CD14-positive monocyte (primary cell): ENCODE measurements at regions not wholly inside any gene's neighbourhood (a gene's known extent, or its start where the extent isn't known, plus 50 kb on each side); places are given as distances from the start of the nearest gene placed in this dataset.

Source experiments
- DNase-seq, 3 donors: peaks; one replicate each; pipeline ENCODE4 v3.0.0-alpha.2; 2011 to 2022
- H2AFZ ChIP-seq: 2 replicates; pipeline ENCODE4 v1.6.0; 2012; ENCODE audit warnings: mild to moderate bottlenecking, low read depth, low read length, inconsistent platforms; ENCODE audit not compliant: insufficient read depth, poor library complexity, severe bottlenecking
- H3K27ac ChIP-seq, 2 donors: 1 replicate in 1 of 2; 2 replicates in 1 of 2; pipeline ENCODE4 v1.5.1; 2012 to 2013; ENCODE audit warnings: low read length in 2 of 2, control low read depth in 1 of 2, inconsistent platforms in 1 of 2, low read depth in 1 of 2, mild to moderate bottlenecking in 1 of 2
- H3K27me3 ChIP-seq, 2 donors: one replicate each; pipeline versions ENCODE4 v1.6.0 to v1.6.1; 2011 to 2013; ENCODE audit warnings: low read length in 2 of 2; ENCODE audit not compliant: control insufficient read depth in 2 of 2, insufficient read depth in 2 of 2
- H3K36me3 ChIP-seq, 2 donors: replicated peaks in 1 of 2; 1 replicate in 1 of 2; 2 replicates in 1 of 2; pipeline versions ENCODE4 v1.5.1 to v1.6.1; 2012 to 2013; ENCODE audit warnings: low read length in 2 of 2, control low read depth in 1 of 2, inconsistent platforms in 1 of 2, mild to moderate bottlenecking in 1 of 2; ENCODE audit not compliant: insufficient read depth in 2 of 2, control insufficient read depth in 1 of 2
- H3K4me1 ChIP-seq, 2 donors: 1 replicate in 1 of 2; 2 replicates in 1 of 2; pipeline versions ENCODE4 v1.5.1 to v1.6.1; 2012 to 2013; ENCODE audit warnings: low read length in 2 of 2, control low read depth in 1 of 2, inconsistent platforms in 1 of 2, mild to moderate bottlenecking in 1 of 2, moderate library complexity in 1 of 2; ENCODE audit not compliant: insufficient read depth in 2 of 2, control insufficient read depth in 1 of 2
- H3K4me2 ChIP-seq: replicated peaks from 2 replicates; pipeline ENCODE3; 2012; ENCODE audit warnings: low read length, moderate library complexity, mild to moderate bottlenecking; ENCODE audit not compliant: poor library complexity, severe bottlenecking; ENCODE audit errors: extremely low read depth
- H3K4me3 ChIP-seq, 3 experiments: fragments of 200-600 bp in 1 of 3; sonication (generic) in 1 of 3; replicated peaks in 1 of 3; 1 replicate in 2 of 3; 2 replicates in 1 of 3; pipeline ENCODE4 v1.5.1; 2011 to 2013; ENCODE audit warnings: low read length in 3 of 3, mild to moderate bottlenecking in 3 of 3, control low read depth in 2 of 3, low read depth in 2 of 3, inconsistent platforms in 1 of 3, moderate library complexity in 1 of 3
- H3K79me2 ChIP-seq: 2 replicates; pipeline ENCODE4 v1.6.0; 2012; ENCODE audit warnings: mild to moderate bottlenecking, control low read depth, inconsistent platforms, low read length, moderate library complexity; ENCODE audit not compliant: insufficient read depth
- H3K9ac ChIP-seq: 2 replicates; pipeline ENCODE4 v1.6.0; 2017; ENCODE audit warnings: low read length, mild to moderate bottlenecking; ENCODE audit not compliant: insufficient read depth, poor library complexity, severe bottlenecking
- H3K9me3 ChIP-seq, 2 donors: replicated peaks in 1 of 2; 1 replicate in 1 of 2; 2 replicates in 1 of 2; pipeline versions ENCODE4 v1.5.1 to v1.6.1; 2012 to 2013; ENCODE audit warnings: low read length in 2 of 2, control low read depth in 1 of 2; ENCODE audit not compliant: control insufficient read depth in 1 of 2, insufficient read depth in 1 of 2
- H4K20me1 ChIP-seq: 2 replicates; pipeline ENCODE4 v1.6.0; 2012; ENCODE audit warnings: mild to moderate bottlenecking, low read length, control low read depth, moderate library complexity; ENCODE audit not compliant: insufficient read depth
- H3K27ac Mint-ChIP-seq, 7 donors: one replicate each; pipeline ENCODE4 v1.8.0; 2020; ENCODE audit warnings: mild to moderate bottlenecking in 7 of 7, mixed read lengths in 7 of 7, moderate library complexity in 6 of 7, inconsistent platforms in 2 of 7
- H3K27me3 Mint-ChIP-seq, 3 donors: one replicate each; pipeline ENCODE4 v1.8.0; 2021 to 2022; ENCODE audit warnings: low read depth in 3 of 3, mild to moderate bottlenecking in 3 of 3, mixed read lengths in 3 of 3, moderate library complexity in 3 of 3, inconsistent platforms in 1 of 3
- H3K36me3 Mint-ChIP-seq, 2 donors: one replicate each; pipeline ENCODE4 v1.8.0; 2020; ENCODE audit warnings: mixed read lengths in 2 of 2, inconsistent platforms in 1 of 2, mild to moderate bottlenecking in 1 of 2
- H3K4me1 Mint-ChIP-seq: one replicate; pipeline ENCODE4 v1.8.0; 2020; ENCODE audit warnings: mild to moderate bottlenecking, mixed read lengths
- H3K4me3 Mint-ChIP-seq, 2 donors: one replicate each; pipeline ENCODE4 v1.8.0; 2020; ENCODE audit warnings: mild to moderate bottlenecking in 2 of 2, mixed read lengths in 2 of 2, moderate library complexity in 1 of 2
- H3K9me3 Mint-ChIP-seq, 7 donors: one replicate each; pipeline ENCODE4 v1.8.0; 2020 to 2022; ENCODE audit warnings: mixed read lengths in 7 of 7, mild to moderate bottlenecking in 6 of 7, moderate library complexity in 6 of 7, inconsistent platforms in 2 of 7
- WGBS: methylation state at CpG from one replicate; pipeline ENCODE4 v1.1.5; 2013; ENCODE audit warnings: missing lambda C conversion rate; ENCODE audit not compliant: insufficient coverage; 5-methylcytosine and 5-hydroxymethylcytosine counted together
- intact Hi-C, 2 donors: fragments of 100-400 bp; cut with micrococcal nuclease; formaldehyde crosslinking; loops; one replicate each; pipeline versions ENCODE4 v1.15.0 to v1.15.1; 2023
- TF ChIP-seq, protein P1 (sequence below): fragments of 200-600 bp; IDR thresholded peaks from one replicate; pipeline ENCODE4 v1.8.0; 2022; ENCODE audit warnings: antibody characterized with exemption, mild to moderate bottlenecking

DNA sequence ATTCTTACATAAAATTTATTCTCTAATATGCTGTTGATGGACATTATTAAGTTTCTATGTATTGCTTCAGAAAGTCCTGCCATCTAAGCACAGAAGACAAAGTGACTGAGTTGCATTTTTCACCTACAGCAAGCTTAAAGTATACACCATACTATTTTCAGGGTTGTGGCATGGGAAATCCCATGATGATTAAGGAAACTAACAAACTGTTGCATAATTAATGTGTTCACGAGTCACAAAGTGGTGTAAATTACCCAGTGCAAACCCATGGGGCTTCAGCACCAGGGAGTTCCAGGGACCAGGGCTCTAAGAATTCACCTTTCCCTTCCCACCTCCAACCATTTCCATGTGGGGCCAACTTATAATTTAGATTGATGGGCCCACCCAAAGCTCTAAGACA, 81.9 kb upstream of the NR5A2 start:
- no peak overlapping the region for H3K4me2 ChIP-seq
- no peaks in the 10 kb centered on the region for H3K27me3 Mint-ChIP-seq
- H3K4me1 Mint-ChIP-seq = peaks cover 13% of the 10 kb centered on the region

DNA sequence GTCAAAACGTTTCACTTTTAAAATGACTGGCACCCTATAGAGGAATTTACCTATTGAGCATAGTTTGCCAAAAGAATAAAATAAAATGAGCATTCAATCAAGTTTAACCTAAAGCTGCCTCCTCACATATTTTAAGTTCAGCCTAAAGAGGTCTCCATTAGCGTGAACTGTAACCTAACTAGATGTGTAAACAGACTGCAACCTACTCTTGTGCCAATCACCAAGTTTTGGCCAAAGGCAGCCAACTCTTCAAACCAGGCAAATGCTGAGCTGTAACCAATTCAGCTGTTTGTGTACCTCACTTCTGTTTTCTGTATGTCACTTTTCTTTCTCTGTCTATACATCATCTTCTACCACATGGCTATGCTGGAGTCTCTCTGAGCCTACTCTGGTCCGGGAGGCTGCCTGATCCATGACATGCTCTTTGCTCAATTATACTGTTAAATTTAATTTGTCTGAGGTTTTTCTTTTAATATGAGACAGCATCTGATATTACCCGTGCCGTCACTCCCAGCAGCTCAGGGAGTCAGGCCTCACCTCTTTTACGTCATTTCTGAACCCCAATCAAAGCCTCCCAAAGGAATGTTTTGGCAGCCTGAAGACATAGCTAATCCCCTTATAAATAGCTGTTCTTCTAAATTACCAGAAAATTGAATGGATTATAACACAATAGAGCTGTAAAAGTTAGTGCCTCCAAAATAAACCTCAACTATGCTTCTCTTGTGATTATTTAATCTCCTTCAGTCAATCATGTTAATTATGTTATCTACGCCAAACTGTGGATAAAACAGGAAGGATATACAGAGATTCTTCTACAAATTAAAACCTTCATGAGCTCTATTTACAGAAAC, 81.0 kb upstream of the NR5A2 start:
- DNase-seq = no peak
- Histone ChIP-seq H3K4me2 (no peak overlapping the region), H4K20me1 (no peaks in the 10 kb centered on the region), H3K79me2 (no peaks in the 10 kb centered on the region), H3K4me1 (peaks cover 0 to 10% of the 10 kb centered on the region in 2 donors), H3K27me3 (no peaks in the 10 kb centered on the region), H2AFZ (no peak overlapping the region), H3K9me3 (no peaks in the 10 kb centered on the region), H3K36me3 (no peaks in the 10 kb centered on the region), H3K9ac (no peak overlapping the region), H3K4me3 (no peak overlapping the region), H3K27ac (no peak overlapping the region)
- H3K9me3 Mint-ChIP-seq = peaks cover 0 to 2% (median 0%) of the 10 kb centered on the region in 7 donors
- intact Hi-C loops = no loop called here
- WGBS = 91% methylated on average over 1 of the region's 7 CpGs
- no peaks in the 10 kb centered on the region for H3K36me3 Mint-ChIP-seq
- peaks cover 13% of the 10 kb centered on the region for H3K4me1 Mint-ChIP-seq
- H3K27me3 Mint-ChIP-seq = peaks cover 0 to 5% (median 0%) of the 10 kb centered on the region in 3 donors
- no peak overlapping the region for H3K27ac Mint-ChIP-seq
- TF ChIP-seq, protein P1, sequence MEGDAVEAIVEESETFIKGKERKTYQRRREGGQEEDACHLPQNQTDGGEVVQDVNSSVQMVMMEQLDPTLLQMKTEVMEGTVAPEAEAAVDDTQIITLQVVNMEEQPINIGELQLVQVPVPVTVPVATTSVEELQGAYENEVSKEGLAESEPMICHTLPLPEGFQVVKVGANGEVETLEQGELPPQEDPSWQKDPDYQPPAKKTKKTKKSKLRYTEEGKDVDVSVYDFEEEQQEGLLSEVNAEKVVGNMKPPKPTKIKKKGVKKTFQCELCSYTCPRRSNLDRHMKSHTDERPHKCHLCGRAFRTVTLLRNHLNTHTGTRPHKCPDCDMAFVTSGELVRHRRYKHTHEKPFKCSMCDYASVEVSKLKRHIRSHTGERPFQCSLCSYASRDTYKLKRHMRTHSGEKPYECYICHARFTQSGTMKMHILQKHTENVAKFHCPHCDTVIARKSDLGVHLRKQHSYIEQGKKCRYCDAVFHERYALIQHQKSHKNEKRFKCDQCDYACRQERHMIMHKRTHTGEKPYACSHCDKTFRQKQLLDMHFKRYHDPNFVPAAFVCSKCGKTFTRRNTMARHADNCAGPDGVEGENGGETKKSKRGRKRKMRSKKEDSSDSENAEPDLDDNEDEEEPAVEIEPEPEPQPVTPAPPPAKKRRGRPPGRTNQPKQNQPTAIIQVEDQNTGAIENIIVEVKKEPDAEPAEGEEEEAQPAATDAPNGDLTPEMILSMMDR = no peak
- H3K4me3 Mint-ChIP-seq = no peak overlapping the region

More for the DNA sequence above, 81.9 kb upstream of the NR5A2 start:
- Histone ChIP-seq H3K27me3 (no peaks in the 10 kb centered on the region), H3K4me1 (peaks cover 0 to 10% of the 10 kb centered on the region in 2 donors), H3K4me3 (no peak overlapping the region), H3K9ac (no peak overlapping the region), H3K79me2 (no peaks in the 10 kb centered on the region), H3K27ac (no peak overlapping the region), H3K36me3 (no peaks in the 10 kb centered on the region), H4K20me1 (no peaks in the 10 kb centered on the region), H2AFZ (peak overlapping the region; percentile 22), H3K9me3 (no peaks in the 10 kb centered on the region)
- TF ChIP-seq, protein P1 = no peak
- WGBS = 0% methylated on average over 1 of the region's 1 CpG
- no peaks in the 10 kb centered on the region for H3K36me3 Mint-ChIP-seq
- peaks cover 0 to 2% (median 0%) of the 10 kb centered on the region in 7 donors for H3K9me3 Mint-ChIP-seq
- DNase-seq = peak in 1 of 3 donors; percentile 52
- H3K4me3 Mint-ChIP-seq = no peak overlapping the region
- intact Hi-C loops = no loop called here
- no peak overlapping the region for H3K27ac Mint-ChIP-seq
